HepG2 (cell line): ENCODE measurements at regions not wholly inside any gene's neighbourhood (a gene's known extent, or its start where the extent isn't known, plus 50 kb on each side); places are given as distances from the start of the nearest gene placed in this dataset.

Experiments
- ATAC-seq: fragments of 200-7000 bp; cut with Tn5 transposase; 3 replicates; pipeline ENCODE4 v1.9.1; 2020; ENCODE audit warnings: mild to moderate bottlenecking, moderate library complexity
- BruUV-seq: library from RNA; stranded (reverse); fragments of 400-500 nt; replicated peaks from 2 replicates; lab custom pipeline; 2021; lab: Mats Ljungman, UMichigan
- CTCF ChIA-PET: fragments of 300-600 bp; formaldehyde crosslinking; extraction: SDS; loops from one replicate; lab custom pipeline; 2021; ENCODE audit warnings: low total read pairs, inconsistent platforms, low intra/inter-chr PET ratio; lab: Yijun Ruan, JAX
- POLR2A ChIA-PET: fragments of 350-600 bp; sonication (Branson Sonifier 250); formaldehyde crosslinking; loops from one replicate; lab custom pipeline; 2020; ENCODE audit warnings: antibody characterized with exemption, inconsistent platforms; lab: Yijun Ruan, JAX
- DNase-seq: peaks from one replicate; pipeline ENCODE4 v3.0.0-alpha.2; 2015; ENCODE audit warnings: low spot score
- FAIRE-seq: peaks from 3 replicates; lab custom pipeline; 2011; peaks lifted over from hg19 to GRCh38; lab: Jason Lieb, UNC
- H2AFZ ChIP-seq: one replicate; pipeline ENCODE4 v1.6.1; 2011; ENCODE audit warnings: low read length, inconsistent platforms
- H3K27ac ChIP-seq: fragments of 300-600 bp; 3 replicates; pipeline ENCODE4 v1.8.0; 2011; ENCODE audit warnings: mixed run types, mild to moderate bottlenecking, mixed read lengths, low read length, inconsistent platforms; ENCODE audit not compliant: insufficient read depth; ENCODE audit errors: extremely low read length
- H3K27me3 ChIP-seq, 2 experiments: fragments of 200-600 bp in 1 of 2; 2 replicates in 1 of 2; 3 replicates in 1 of 2; pipeline versions ENCODE4 v1.6.0 to v1.8.0; 2011; ENCODE audit warnings: low read length in 2 of 2, mild to moderate bottlenecking in 2 of 2, moderate library complexity in 2 of 2, inconsistent platforms in 1 of 2; ENCODE audit not compliant: insufficient read depth in 2 of 2, control insufficient read depth in 1 of 2
- H3K36me3 ChIP-seq, 2 experiments: fragments of 200-600 bp in 1 of 2; replicated peaks in 1 of 2; 2 replicates in 1 of 2; 3 replicates in 1 of 2; pipeline versions ENCODE4 v1.5.1 to v1.8.0; 2011; ENCODE audit warnings: low read length in 2 of 2, inconsistent platforms in 1 of 2; ENCODE audit not compliant: insufficient read depth in 2 of 2, control insufficient read depth in 1 of 2
- H3K4me1 ChIP-seq: 2 replicates; pipeline ENCODE4 v1.5.1; 2012; ENCODE audit warnings: low read length, inconsistent platforms; ENCODE audit not compliant: insufficient read depth
- H3K4me2 ChIP-seq: 2 replicates; pipeline ENCODE4 v1.6.0; 2011; ENCODE audit warnings: low read depth, low read length, inconsistent platforms
- H3K4me3 ChIP-seq, 3 experiments: fragments of 200-600 bp in 1 of 3; sonication (generic), shearing (Covaris generic) in 1 of 3; replicated peaks in 1 of 3; 2 replicates each; pipeline ENCODE4 v1.5.1; 2011 to 2016; ENCODE audit warnings: low read length in 3 of 3, inconsistent platforms in 2 of 3, low read depth in 2 of 3, mild to moderate bottlenecking in 2 of 3, control low read depth in 1 of 3, mixed read lengths in 1 of 3; ENCODE audit not compliant: insufficient read depth in 1 of 3
- H3K79me2 ChIP-seq: one replicate; pipeline ENCODE4 v1.6.1; 2011; ENCODE audit warnings: low read length, inconsistent platforms; ENCODE audit not compliant: insufficient read depth
- H3K9ac ChIP-seq: 2 replicates; pipeline ENCODE4 v1.6.0; 2011; ENCODE audit warnings: mild to moderate bottlenecking, low read depth, low read length, inconsistent platforms; ENCODE audit not compliant: insufficient read depth
- H3K9me3 ChIP-seq: 2 replicates; pipeline ENCODE4 v1.5.1; 2012; ENCODE audit warnings: mild to moderate bottlenecking, low read length
- H4K20me1 ChIP-seq: 2 replicates; pipeline ENCODE4 v1.6.0; 2011; ENCODE audit warnings: inconsistent platforms, mild to moderate bottlenecking, low read length, moderate library complexity; ENCODE audit not compliant: insufficient read depth
- ATF4 ChIP-seq, 2 experiments: fragments of 450-650 bp in 1 of 2; sonication (generic) in 1 of 2; formaldehyde crosslinking; IDR thresholded peaks; 2 replicates each; pipeline versions ENCODE4 v1.5.0 to v1.8.0; 2020 to 2022; ENCODE audit warnings: mild to moderate bottlenecking in 1 of 2, missing genetic modification reagents in 1 of 2
- CENPX ChIP-seq: sonication (generic); formaldehyde crosslinking; IDR thresholded peaks from 2 replicates; pipeline ENCODE4 v1.9.0; 2021; ENCODE audit warnings: mild to moderate bottlenecking, missing genetic modification reagents, moderate library complexity
- HIC2 ChIP-seq: sonication (generic); formaldehyde crosslinking; IDR thresholded peaks from 2 replicates; pipeline ENCODE4 v1.9.0; 2022; ENCODE audit warnings: low read depth, missing genetic modification reagents
- KLF15 ChIP-seq: sonication (generic); formaldehyde crosslinking; IDR thresholded peaks from 2 replicates; pipeline ENCODE4 v1.8.1; 2023; ENCODE audit warnings: borderline replicate concordance, mild to moderate bottlenecking, inconsistent platforms, missing genetic modification reagents, mixed read lengths
- NKX3-1 ChIP-seq: sonication (generic); formaldehyde crosslinking; IDR thresholded peaks from 2 replicates; pipeline ENCODE4 v1.5.0; 2020; ENCODE audit warnings: missing genetic modification reagents
- POLR2A ChIP-seq, 2 experiments: IDR thresholded peaks; 2 replicates each; pipeline ENCODE4 v1.6.1; 2011; ENCODE audit warnings: low read depth in 2 of 2, low read length in 2 of 2, mild to moderate bottlenecking in 1 of 2, moderate library complexity in 1 of 2; ENCODE audit not compliant: insufficient read depth in 1 of 2
- RAD51 ChIP-seq: fragments of 450-650 bp; IDR thresholded peaks from 2 replicates; pipeline ENCODE4 v1.6.1; 2016; ENCODE audit warnings: borderline replicate concordance
- RARG ChIP-seq: sonication (generic); formaldehyde crosslinking; IDR thresholded peaks from 2 replicates; pipeline ENCODE4 v1.4.0; 2020; ENCODE audit warnings: low read depth, mild to moderate bottlenecking, missing genetic modification reagents
- TEAD2 ChIP-seq: sonication (generic); formaldehyde crosslinking; IDR thresholded peaks from 2 replicates; pipeline ENCODE4 v1.9.0; 2021; ENCODE audit warnings: missing genetic modification reagents
- WIZ ChIP-seq: sonication (generic); formaldehyde crosslinking; IDR thresholded peaks from 2 replicates; pipeline ENCODE4 v1.5.1; 2020; ENCODE audit warnings: mild to moderate bottlenecking, missing genetic modification reagents
- ZFP37 ChIP-seq: sonication (generic); formaldehyde crosslinking; IDR thresholded peaks from 2 replicates; pipeline ENCODE4 v1.4.0; 2020; ENCODE audit warnings: missing genetic modification reagents, borderline replicate concordance
- ZNF329 ChIP-seq: sonication (generic); formaldehyde crosslinking; IDR thresholded peaks from 2 replicates; pipeline ENCODE4 v1.9.0; 2021; ENCODE audit warnings: low read depth, mild to moderate bottlenecking, missing genetic modification reagents
- ZNF331 ChIP-seq: sonication (generic); formaldehyde crosslinking; IDR thresholded peaks from 2 replicates; pipeline ENCODE4 v1.4.0; 2020; ENCODE audit warnings: missing genetic modification reagents
- ZNF446 ChIP-seq: sonication (generic); formaldehyde crosslinking; IDR thresholded peaks from 2 replicates; pipeline ENCODE4 v1.5.0; 2020; ENCODE audit warnings: mild to moderate bottlenecking, missing genetic modification reagents
- ZNF460 ChIP-seq: sonication (generic); formaldehyde crosslinking; IDR thresholded peaks from 2 replicates; pipeline ENCODE4 v1.5.1; 2020; ENCODE audit warnings: missing genetic modification reagents, mild to moderate bottlenecking, borderline replicate concordance
- WGBS: methylation state at CpG from one replicate; pipeline ENCODE4 v1.1.6; 2017; ENCODE audit warnings: low lambda C conversion rate; 5-methylcytosine and 5-hydroxymethylcytosine counted together
- in situ Hi-C: cut with HindIII; loops from 2 replicates; pipeline ENCODE4 v1.10.0; 2017; ENCODE audit warnings: low pct_unique_long_range_greater_than_20kb; ENCODE audit not compliant: extremely low pct_ligation_motif_present
- intact Hi-C: fragments of 100-400 bp; cut with micrococcal nuclease; formaldehyde crosslinking; loops from one replicate; pipeline ENCODE4 v1.10.0; 2022; ENCODE audit not compliant: unreplicated experiment
- TF ChIP-seq, protein P1 (sequence below): sonication (generic); formaldehyde crosslinking; IDR thresholded peaks from 2 replicates; pipeline ENCODE4 v1.8.1; 2023; ENCODE audit warnings: mild to moderate bottlenecking, missing genetic modification reagents
- TF ChIP-seq, protein P2 (sequence below): sonication (generic); formaldehyde crosslinking; IDR thresholded peaks from 2 replicates; pipeline ENCODE4 v1.8.0; 2022; ENCODE audit warnings: mild to moderate bottlenecking, missing genetic modification reagents, borderline replicate concordance

DNA sequence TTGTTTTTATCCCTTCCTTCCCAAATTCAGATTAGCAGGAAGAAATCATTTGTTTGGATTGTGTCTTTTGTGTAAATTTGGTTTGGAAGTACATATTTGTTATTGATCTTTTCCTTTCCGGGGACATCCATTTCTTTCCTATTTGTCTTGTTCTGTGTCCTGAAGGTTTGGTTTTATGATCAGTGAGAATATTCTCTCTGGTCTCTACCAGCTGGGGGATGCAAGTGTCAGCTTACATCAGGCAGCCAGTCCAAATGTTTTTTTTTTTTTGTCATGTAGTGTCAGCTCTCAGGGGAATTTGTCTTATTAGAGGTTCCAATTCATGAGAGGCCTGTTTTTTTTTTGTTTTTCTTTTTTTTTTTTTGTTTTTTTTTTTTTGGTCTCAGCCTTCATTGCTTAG, 479.2 kb upstream of the LRRC7 start:
- no peaks in the 10 kb centered on the region for H3K79me2 ChIP-seq
- H3K9ac ChIP-seq: no peak overlapping the region
- CTCF ChIA-PET: no interaction called here
- no peaks in the 10 kb centered on the region for H3K27me3 ChIP-seq
- intact Hi-C loops: no loop called here
- in situ Hi-C loops: no loop called here
- FAIRE-seq: no peak
- H3K4me1 ChIP-seq: no peaks in the 10 kb centered on the region
- WGBS: 0% methylated on average over 1 of the region's 1 CpG
- ATAC-seq: no peak
- TF ChIP-seq ZFP37: no peak
- TF ChIP-seq ZNF331 (CRISPR knock-in tag): no peak
- TF ChIP-seq RAD51: no peak
- TF ChIP-seq CENPX: no peak
- no peak for TF ChIP-seq TEAD2 (CRISPR knock-in tag)
- BruUV-seq: no TSS peak
- H3K4me2 ChIP-seq: no peak overlapping the region
- H3K9me3 ChIP-seq: peaks cover 78% of the 10 kb centered on the region
- no peak overlapping the region for H3K4me3 ChIP-seq
- H3K27ac ChIP-seq: no peak overlapping the region
- no peak overlapping the region for H2AFZ ChIP-seq
- POLR2A ChIA-PET: no interaction called here
- no peaks in the 10 kb centered on the region for H3K36me3 ChIP-seq
- DNase-seq: no peak
- no peaks in the 10 kb centered on the region for H4K20me1 ChIP-seq

DNA sequence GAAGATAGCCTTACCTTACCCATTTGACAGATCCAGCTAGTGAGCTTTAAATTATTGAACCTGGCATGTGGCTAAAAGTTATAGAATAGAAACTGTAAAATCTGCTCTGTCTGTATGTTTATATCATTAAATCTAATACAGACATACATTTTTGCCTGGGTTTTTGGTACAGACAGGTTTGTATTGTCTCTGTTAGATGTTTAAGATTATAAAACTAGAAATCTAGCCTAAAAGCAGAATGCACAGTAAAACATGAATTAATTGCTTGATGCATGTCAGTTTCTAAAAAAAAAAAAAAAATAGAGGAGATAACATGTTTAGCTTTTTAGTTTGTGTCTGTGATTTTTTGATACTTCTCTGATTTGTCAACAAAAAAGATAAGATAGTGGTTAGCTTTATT, 477.6 kb upstream of the LRRC7 start:
- POLR2A ChIA-PET: no interaction called here
- in situ Hi-C loops: no loop called here
- BruUV-seq: no TSS peak
- TF ChIP-seq POLR2A (IDR thresholded peaks at IDR 0.05; ENCODE audit: insufficient read depth in 1 of 2, low read depth in 2 of 2, low read length in 2 of 2): no peak
- no peak for TF ChIP-seq HIC2
- no peak for TF ChIP-seq WIZ (CRISPR knock-in tag)
- no peak for TF ChIP-seq ZNF446 (CRISPR knock-in tag)
- TF ChIP-seq, protein P1, sequence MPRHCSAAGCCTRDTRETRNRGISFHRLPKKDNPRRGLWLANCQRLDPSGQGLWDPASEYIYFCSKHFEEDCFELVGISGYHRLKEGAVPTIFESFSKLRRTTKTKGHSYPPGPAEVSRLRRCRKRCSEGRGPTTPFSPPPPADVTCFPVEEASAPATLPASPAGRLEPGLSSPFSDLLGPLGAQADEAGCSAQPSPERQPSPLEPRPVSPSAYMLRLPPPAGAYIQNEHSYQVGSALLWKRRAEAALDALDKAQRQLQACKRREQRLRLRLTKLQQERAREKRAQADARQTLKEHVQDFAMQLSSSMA (CRISPR knock-in tag): no peak
- no peak for TF ChIP-seq ZNF460 (CRISPR knock-in tag)
- TF ChIP-seq ATF4 (CRISPR knock-in tag; IDR thresholded peaks at IDR 0.05): no peak
- no peak for TF ChIP-seq RARG (CRISPR knock-in tag)
- no peak for TF ChIP-seq KLF15
- TF ChIP-seq ZNF329: no peak
- TF ChIP-seq NKX3-1 (CRISPR knock-in tag): no peak
- TF ChIP-seq, protein P2, sequence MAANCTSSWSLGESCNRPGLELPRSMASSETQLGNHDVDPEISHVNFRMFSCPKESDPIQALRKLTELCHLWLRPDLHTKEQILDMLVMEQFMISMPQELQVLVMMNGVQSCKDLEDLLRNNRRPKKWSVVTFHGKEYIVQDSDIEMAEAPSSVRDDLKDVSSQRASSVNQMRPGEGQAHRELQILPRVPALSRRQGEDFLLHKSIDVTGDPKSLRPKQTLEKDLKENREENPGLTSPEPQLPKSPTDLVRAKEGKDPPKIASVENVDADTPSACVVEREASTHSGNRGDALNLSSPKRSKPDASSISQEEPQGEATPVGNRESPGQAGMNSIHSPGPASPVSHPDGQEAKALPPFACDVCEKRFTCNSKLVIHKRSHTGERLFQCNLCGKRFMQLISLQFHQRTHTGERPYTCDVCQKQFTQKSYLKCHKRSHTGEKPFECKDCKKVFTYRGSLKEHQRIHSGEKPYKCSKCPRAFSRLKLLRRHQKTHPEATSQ (CRISPR knock-in tag): no peak

More for the DNA sequence above, 477.6 kb upstream of the LRRC7 start:
- ATAC-seq (no peak), DNase-seq (no peak), FAIRE-seq (no peak)
- CTCF ChIA-PET: no interaction called here
- Histone ChIP-seq H3K4me2 (no peak overlapping the region), H4K20me1 (no peaks in the 10 kb centered on the region), H3K79me2 (no peaks in the 10 kb centered on the region), H3K4me3 (no peak overlapping the region), H3K9ac (no peak overlapping the region), H3K9me3 (peaks cover 76% of the 10 kb centered on the region), H3K36me3 (no peaks in the 10 kb centered on the region), H3K4me1 (no peaks in the 10 kb centered on the region), H3K27me3 (no peaks in the 10 kb centered on the region), H3K27ac (no peak overlapping the region), H2AFZ (no peak overlapping the region)
- intact Hi-C loops: no loop called here
